T-helper 17 cell (primary cell): ENCODE measurements at regions not wholly inside any gene's neighbourhood (a gene's known extent, or its start where the extent isn't known, plus 50 kb on each side); places are given as distances from the start of the nearest gene placed in this dataset.

ENCODE experiments used
- ATAC-seq: fragments of 150-1000 bp; cut with Tn5 transposase; 2 replicates; pipeline ENCODE4 v1.10.0; 2021; ENCODE audit warnings: mild to moderate bottlenecking, moderate library complexity
- DNase-seq, 3 donors: peaks; one replicate each; pipeline versions ENCODE4 v3.0.0 to v3.0.0-alpha.2; 2020 to 2021
- H3K9me3 ChIP-seq: one replicate; pipeline ENCODE4 v1.7.0; 2013; ENCODE audit warnings: low read length, mild to moderate bottlenecking; ENCODE audit not compliant: control insufficient read depth, poor library complexity, severe bottlenecking
- H3K27ac Mint-ChIP-seq: one replicate; pipeline ENCODE4 v1.8.0; 2022; ENCODE audit warnings: mild to moderate bottlenecking, moderate library complexity, mixed read lengths
- H3K27me3 Mint-ChIP-seq: one replicate; pipeline ENCODE4 v1.8.0; 2022; ENCODE audit warnings: mixed read lengths
- H3K36me3 Mint-ChIP-seq: one replicate; pipeline ENCODE4 v1.8.0; 2022; ENCODE audit warnings: low read depth, mixed read lengths
- H3K4me1 Mint-ChIP-seq: one replicate; pipeline ENCODE4 v1.8.0; 2022; ENCODE audit warnings: mild to moderate bottlenecking, mixed read lengths
- H3K4me3 Mint-ChIP-seq: one replicate; pipeline ENCODE4 v1.8.0; 2022; ENCODE audit warnings: mild to moderate bottlenecking, moderate library complexity, mixed read lengths

DNA sequence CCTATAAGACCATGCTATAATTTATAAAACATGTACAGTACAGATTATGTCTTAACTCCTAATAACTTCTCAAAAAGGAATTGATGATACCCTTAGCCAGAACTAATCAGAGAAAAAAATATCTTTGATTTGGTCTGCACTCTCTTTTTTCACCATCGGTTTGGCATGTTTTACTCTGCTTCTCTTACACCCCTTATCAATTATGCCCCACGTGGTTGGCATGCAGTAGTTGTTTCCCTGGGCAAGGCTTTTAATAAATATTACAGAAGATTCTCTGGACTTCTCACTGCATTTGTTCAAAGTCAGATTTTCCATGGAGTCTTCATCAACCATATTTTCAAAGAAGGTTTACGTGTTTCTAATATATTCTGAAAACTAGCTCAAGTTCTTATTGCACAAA is 167.4 kb upstream of the LRIG3 start:
- Mint-ChIP-seq H3K4me1 (no peaks in the 10 kb centered on the region), H3K27ac (no peak overlapping the region), H3K4me3 (no peak overlapping the region), H3K36me3 (no peaks in the 10 kb centered on the region), H3K27me3 (peaks cover 8% of the 10 kb centered on the region)
- ATAC-seq (no peak), DNase-seq (no peak)
- H3K9me3 ChIP-seq = no peaks in the 10 kb centered on the region

DNA sequence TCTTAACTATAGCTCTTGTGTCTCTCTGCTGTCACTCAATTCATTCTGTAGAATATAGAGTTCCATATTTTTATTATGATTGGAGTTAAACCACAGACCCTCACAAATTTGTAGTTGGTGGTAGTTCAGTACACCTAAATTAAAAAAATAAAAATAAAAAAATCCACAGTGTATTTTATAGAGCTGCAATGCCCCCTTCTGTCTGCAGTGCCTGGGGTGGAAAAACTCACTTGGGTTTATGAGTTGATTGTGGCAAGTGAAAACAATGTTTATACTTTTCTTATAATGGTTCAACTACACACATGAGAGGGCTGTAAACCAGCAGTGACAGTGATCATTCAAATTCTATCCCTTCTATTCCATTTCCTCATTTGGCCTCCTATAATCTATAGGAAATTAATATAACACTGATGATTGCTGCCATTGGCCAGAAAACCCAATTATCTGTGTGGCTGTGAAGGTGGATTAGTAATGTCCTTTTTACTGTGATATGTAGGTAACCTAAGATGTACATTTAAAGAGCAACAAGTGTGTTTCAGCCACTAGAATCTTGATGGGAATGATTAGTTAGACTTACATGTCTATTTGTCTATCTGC is 166.9 kb upstream of the LRIG3 start:
- DNase-seq = no peak
- Mint-ChIP-seq H3K27me3 (peaks cover 8% of the 10 kb centered on the region), H3K36me3 (no peaks in the 10 kb centered on the region), H3K4me1 (no peaks in the 10 kb centered on the region), H3K27ac (no peak overlapping the region), H3K4me3 (no peak overlapping the region)
- no peak for ATAC-seq
- H3K9me3 ChIP-seq = no peaks in the 10 kb centered on the region

DNA sequence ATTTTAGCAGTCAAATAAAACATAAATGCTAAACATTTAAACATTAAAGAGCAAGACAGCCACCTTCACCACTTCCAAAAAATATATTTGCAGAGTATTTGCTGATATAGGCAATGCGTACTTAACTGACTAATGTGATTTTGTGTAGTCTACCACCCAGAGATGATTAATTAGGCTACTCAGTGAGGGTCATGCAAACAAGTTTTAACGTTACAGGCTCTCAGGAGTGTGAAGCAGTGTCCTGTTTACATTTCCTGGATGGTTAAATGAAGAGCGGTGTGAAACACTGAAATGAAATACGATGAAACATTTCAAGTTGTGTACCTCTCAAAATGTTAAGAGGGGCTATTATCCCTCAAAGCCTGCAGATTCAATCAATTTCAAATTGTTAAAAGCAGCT is 165.8 kb upstream of the LRIG3 start:
- H3K36me3 Mint-ChIP-seq = no peaks in the 10 kb centered on the region
- H3K4me3 Mint-ChIP-seq = no peak overlapping the region

DNA sequence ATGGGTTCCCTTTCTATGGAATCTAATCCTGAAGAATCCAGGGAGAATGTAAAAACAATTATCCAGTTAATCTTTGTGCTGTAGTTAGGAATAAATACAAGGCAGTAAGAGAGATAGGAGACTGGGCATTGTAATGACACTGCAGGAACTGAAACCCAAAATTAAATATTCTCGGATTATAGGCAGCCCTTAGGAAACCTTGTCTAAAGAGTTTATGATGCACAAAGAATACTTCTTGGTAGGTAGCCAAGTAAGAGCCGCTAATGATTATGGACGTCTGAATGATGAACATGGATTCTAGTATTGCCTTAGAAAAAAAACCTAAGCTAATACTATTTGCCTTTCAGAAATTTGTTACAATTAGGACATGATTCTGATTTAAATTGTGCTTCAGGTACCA is 165.4 kb upstream of the LRIG3 start:
- Mint-ChIP-seq H3K4me3 (no peak overlapping the region), H3K36me3 (no peaks in the 10 kb centered on the region), H3K27ac (no peak overlapping the region), H3K27me3 (peaks cover 8% of the 10 kb centered on the region), H3K4me1 (no peaks in the 10 kb centered on the region)
- DNase-seq (no peak), ATAC-seq (no peak)
- H3K9me3 ChIP-seq = no peaks in the 10 kb centered on the region

More for the DNA sequence above, 165.8 kb upstream of the LRIG3 start:
- ATAC-seq (no peak), DNase-seq (no peak)
- no peaks in the 10 kb centered on the region for H3K9me3 ChIP-seq
- Mint-ChIP-seq H3K27me3 (peaks cover 8% of the 10 kb centered on the region), H3K4me1 (no peaks in the 10 kb centered on the region), H3K27ac (no peak overlapping the region)

DNA sequence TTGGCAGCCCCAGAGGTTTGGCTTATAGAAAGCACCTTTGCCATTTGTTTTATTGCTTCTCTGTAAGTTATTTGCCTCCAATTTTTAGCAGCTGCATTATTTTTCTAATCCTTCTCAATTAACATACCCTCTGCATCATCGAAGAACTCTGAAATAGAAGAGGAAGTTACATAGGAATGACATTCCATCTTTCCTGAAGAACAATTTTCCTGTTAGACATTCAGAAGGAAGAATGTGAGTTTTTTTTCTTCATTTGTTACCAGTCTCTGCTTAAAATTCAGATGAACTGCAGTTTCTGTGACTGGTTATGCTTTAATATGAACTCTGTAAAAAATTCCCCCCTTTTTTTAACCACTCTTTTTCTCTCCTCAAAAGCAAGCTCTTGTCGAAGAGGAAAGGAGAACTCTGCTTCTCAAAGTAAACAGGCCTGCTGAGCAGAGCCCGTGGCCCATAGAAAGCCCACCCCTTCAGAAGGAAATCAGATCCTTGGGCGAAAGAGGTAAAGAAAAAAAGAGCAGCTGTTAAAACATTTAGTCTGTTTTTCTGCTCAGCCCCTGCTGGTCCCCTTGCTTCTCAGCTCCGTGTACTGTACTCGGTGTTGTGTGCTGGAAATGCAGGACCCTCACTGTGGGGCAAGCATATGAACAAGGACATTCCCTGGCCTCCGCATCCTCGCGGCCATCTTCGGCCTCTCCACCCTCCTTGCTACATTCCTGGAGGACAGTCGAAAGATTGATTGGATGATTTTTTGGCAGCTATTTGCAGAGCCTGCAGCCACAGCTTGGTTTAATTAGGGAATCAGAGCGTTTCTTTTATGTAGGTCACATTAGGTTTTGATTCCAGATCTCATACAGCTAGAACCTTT is 164.4 kb upstream of the LRIG3 start:
- H3K9me3 ChIP-seq = no peaks in the 10 kb centered on the region
- Mint-ChIP-seq H3K36me3 (no peaks in the 10 kb centered on the region), H3K27me3 (peaks cover 8% of the 10 kb centered on the region), H3K4me3 (no peak overlapping the region), H3K4me1 (no peaks in the 10 kb centered on the region), H3K27ac (no peak overlapping the region)
- DNase-seq (no peak), ATAC-seq (no peak)

DNA sequence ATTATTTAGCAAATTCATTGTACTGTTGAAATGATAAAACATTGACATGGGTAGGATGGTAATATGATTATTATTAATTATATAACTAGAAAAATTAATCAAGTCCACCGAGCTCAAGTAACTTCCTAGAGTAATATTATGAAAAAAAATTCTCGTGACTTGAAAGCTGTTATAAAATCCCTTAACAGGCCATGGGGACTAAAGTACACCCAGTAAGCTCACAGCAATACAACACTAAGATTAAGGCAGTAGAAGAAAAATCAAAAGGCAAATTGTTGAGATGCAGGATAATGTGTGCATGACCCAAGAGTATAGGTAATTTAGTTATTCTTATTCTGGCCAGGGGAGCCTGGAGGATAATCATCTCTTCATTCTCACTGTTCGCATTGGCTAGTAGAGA is 162.6 kb upstream of the LRIG3 start:
- H3K27me3 Mint-ChIP-seq = peaks cover 5% of the 10 kb centered on the region
- H3K27ac Mint-ChIP-seq = no peak overlapping the region
- H3K9me3 ChIP-seq = no peaks in the 10 kb centered on the region
- ATAC-seq = no peak
- no peak overlapping the region for H3K4me3 Mint-ChIP-seq
- H3K36me3 Mint-ChIP-seq = no peaks in the 10 kb centered on the region
- no peak for DNase-seq
- no peaks in the 10 kb centered on the region for H3K4me1 Mint-ChIP-seq

DNA sequence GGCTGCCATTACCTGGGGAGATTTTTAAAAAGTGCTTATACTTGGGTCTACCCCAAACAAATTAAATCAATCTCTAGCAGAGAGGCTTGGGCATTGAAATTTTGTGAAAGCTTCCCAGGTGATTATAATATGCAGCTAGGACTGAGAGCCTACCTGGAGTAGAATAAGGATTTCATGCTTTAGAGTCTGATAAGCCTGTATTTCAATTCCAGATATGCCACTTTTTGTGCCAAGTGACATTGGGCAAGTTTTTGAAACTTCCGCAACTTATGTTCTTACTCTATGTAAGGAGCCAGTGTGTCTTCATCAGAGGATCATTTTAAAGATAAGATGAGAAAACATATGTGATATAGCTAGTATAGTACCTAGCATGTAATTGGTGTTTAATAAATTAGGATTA is 159.8 kb upstream of the LRIG3 start:
- no peak overlapping the region for H3K27ac Mint-ChIP-seq
- H3K9me3 ChIP-seq = no peaks in the 10 kb centered on the region
- DNase-seq (no peak), ATAC-seq (no peak)
- H3K27me3 Mint-ChIP-seq = no peaks in the 10 kb centered on the region
- no peaks in the 10 kb centered on the region for H3K36me3 Mint-ChIP-seq
- no peaks in the 10 kb centered on the region for H3K4me1 Mint-ChIP-seq
- no peak overlapping the region for H3K4me3 Mint-ChIP-seq

DNA sequence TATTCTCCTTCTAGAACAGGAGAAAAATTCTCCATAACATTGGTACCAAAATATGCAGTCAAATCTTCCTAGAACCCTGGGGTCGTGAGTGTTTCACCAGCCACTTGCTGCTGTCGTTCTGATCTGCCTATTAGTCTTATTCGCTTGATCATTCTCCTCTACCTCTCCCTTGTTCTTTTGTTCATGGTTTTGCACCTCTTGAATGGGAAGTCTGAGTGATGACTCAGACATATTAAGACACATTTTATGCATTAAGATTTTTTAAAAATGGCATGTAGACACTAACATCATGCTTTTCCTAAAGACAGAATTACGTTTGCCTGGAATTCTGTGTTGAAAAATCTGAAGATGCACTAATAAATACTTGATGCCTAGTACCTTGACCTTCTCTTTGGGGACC is 159.2 kb upstream of the LRIG3 start:
- ATAC-seq (no peak), DNase-seq (no peak)
- no peaks in the 10 kb centered on the region for H3K27me3 Mint-ChIP-seq
- H3K27ac Mint-ChIP-seq = no peak overlapping the region
- H3K9me3 ChIP-seq = no peaks in the 10 kb centered on the region
- H3K4me3 Mint-ChIP-seq = no peak overlapping the region
- H3K36me3 Mint-ChIP-seq = no peaks in the 10 kb centered on the region
- no peaks in the 10 kb centered on the region for H3K4me1 Mint-ChIP-seq

DNA sequence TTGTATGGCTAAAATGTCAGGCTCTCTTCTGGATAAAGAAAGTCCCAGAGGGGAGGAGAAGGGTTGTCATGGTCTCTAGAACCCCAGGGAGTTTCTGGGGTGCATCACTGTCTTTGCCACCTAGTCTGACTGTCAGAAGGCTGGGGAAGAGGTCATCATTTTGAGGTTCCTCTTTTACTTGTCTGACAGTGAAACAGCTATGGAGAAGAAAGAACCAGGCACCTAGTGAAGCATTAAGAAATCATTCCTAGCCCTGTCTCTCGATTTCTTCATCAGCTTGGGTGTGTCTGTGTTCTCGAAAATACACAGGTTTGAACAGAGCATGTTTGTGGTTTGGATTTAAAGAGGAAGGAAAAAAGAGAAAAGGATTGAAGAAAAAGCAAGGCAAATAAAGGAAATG is 158.7 kb upstream of the LRIG3 start:
- no peaks in the 10 kb centered on the region for H3K9me3 ChIP-seq
- H3K4me1 Mint-ChIP-seq = no peaks in the 10 kb centered on the region
- no peak overlapping the region for H3K27ac Mint-ChIP-seq
- no peak overlapping the region for H3K4me3 Mint-ChIP-seq
- DNase-seq (no peak), ATAC-seq (no peak)
- H3K27me3 Mint-ChIP-seq = no peaks in the 10 kb centered on the region
- H3K36me3 Mint-ChIP-seq = no peaks in the 10 kb centered on the region

DNA sequence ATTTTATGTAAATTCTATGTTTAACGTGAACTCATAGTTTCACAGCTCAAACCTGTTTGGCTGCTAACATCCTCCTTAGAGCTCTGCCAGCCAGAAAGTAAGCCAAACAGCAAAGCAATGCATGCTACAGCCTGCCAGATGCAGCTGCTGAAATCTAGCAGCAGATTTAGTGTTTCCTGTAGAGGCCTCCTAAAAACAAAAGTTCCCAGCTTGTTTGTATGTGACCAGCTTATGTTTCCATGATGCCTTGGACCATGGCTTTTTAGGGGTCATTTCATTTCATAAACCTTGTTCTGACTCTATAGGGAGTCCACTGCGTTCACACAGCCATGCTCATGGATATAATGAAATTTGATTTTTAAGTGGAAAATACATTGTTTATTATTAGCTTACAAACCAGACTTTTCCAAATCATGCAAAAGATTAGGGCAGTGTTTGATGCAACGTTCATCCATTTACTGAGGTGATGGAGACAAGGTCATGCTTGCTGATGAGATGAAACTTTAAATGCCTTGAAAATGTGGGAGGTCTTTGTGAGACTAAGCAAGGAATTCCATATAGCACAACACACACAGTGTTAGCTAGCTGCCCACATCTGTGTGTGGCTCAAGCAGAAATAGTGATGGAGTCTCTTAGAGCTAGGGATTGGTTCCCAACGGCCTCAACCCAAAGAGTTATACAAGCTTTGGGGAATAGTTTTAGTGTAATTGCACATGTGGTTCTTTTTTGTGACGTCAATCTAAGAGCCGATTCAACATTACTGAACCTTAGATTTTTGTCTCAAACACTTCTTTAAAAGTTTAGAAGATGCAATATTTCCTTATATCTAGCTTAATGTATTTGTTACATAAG is 157.5 kb upstream of the LRIG3 start:
- Mint-ChIP-seq H3K36me3 (no peaks in the 10 kb centered on the region), H3K27me3 (no peaks in the 10 kb centered on the region), H3K4me3 (no peak overlapping the region), H3K4me1 (no peaks in the 10 kb centered on the region), H3K27ac (no peak overlapping the region)
- DNase-seq (no peak), ATAC-seq (no peak)
- no peaks in the 10 kb centered on the region for H3K9me3 ChIP-seq

DNA sequence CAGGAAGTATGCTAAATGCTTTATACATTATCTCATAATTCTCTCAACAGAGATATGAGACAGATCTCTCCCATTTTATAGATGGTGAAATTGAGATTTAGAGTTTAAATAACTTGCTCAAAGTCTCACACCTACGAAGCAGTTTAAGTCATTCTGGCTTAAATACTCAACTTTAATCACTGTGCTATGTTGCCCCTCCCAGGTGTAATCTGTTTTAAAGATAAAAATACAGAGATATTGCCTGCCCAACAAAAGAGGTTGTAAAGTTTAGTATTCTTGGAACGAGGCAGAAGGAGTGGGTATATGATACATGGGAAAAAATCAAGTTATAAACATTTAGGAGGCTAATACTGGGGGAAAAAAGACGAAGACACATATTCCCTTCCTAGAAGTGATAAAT is 156.8 kb upstream of the LRIG3 start:
- Mint-ChIP-seq H3K4me3 (no peak overlapping the region), H3K4me1 (no peaks in the 10 kb centered on the region), H3K27me3 (no peaks in the 10 kb centered on the region), H3K27ac (no peak overlapping the region), H3K36me3 (no peaks in the 10 kb centered on the region)
- no peaks in the 10 kb centered on the region for H3K9me3 ChIP-seq
- ATAC-seq (no peak), DNase-seq (no peak)

DNA sequence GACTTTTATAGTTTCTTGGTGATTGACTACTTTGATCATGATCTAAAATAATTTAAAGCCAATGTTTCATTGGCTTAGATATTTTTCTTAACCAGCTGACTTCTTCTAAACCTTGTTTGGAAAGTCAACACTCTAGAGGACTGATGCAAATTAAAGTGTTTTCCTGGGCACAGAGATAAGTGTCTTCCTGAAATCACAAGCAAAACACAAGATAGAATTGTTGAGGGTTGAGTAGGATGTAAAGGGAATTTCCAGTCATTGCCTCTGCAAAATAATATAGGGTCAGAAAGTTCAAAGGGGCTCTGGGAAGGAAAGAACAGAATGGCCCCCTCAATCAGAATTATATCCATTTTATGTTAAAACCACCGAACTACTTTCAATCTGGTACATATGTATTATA is 156.3 kb upstream of the LRIG3 start:
- no peak overlapping the region for H3K4me3 Mint-ChIP-seq

DNA sequence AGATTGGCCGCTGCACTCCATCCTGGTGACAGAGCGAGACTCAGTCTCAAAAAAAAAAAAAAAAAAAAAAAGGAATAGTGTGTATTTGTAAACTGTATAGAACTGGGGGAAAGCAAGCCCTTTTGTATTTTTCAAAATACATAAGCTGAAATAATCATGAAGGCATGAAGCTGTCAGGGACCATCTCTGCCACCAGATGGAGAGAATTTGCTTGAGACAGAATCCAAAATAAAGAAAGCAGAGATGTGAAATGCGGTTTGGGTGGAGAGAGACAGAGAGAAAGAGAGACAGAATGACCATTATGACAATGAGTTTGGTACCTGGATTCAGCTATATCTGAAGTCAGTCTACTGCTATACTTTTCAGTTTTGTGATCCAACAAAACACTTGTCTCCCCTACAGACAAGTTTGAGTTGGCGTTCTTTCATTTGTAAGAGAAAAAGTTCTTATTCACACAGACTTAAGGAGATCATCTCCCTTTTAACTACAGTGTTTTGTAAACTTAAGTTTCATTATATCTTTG is 155.7 kb upstream of the LRIG3 start:
- Mint-ChIP-seq H3K36me3 (no peaks in the 10 kb centered on the region), H3K27me3 (no peaks in the 10 kb centered on the region)

More for the DNA sequence above, 156.3 kb upstream of the LRIG3 start:
- no peaks in the 10 kb centered on the region for H3K36me3 Mint-ChIP-seq
- H3K27ac Mint-ChIP-seq = no peak overlapping the region
- H3K4me1 Mint-ChIP-seq = no peaks in the 10 kb centered on the region
- no peak for DNase-seq
- ATAC-seq = no peak
- no peaks in the 10 kb centered on the region for H3K9me3 ChIP-seq
- H3K27me3 Mint-ChIP-seq = no peaks in the 10 kb centered on the region

More for the DNA sequence above, 155.7 kb upstream of the LRIG3 start:
- no peak overlapping the region for H3K4me3 Mint-ChIP-seq
- ATAC-seq = no peak
- no peak for DNase-seq
- no peaks in the 10 kb centered on the region for H3K9me3 ChIP-seq
- no peaks in the 10 kb centered on the region for H3K4me1 Mint-ChIP-seq
- no peak overlapping the region for H3K27ac Mint-ChIP-seq
